HepG2 (cell line): ENCODE measurements at regions not wholly inside any gene's neighbourhood (a gene's known extent, or its start where the extent isn't known, plus 50 kb on each side); places are given as distances from the start of the nearest gene placed in this dataset.

Experiments
- ATAC-seq: fragments of 200-7000 bp; cut with Tn5 transposase; 3 replicates; pipeline ENCODE4 v1.9.1; 2020; ENCODE audit warnings: mild to moderate bottlenecking, moderate library complexity
- BruUV-seq: library from RNA; stranded (reverse); fragments of 400-500 nt; replicated peaks from 2 replicates; lab custom pipeline; 2021; lab: Mats Ljungman, UMichigan
- CTCF ChIA-PET: fragments of 300-600 bp; formaldehyde crosslinking; extraction: SDS; loops from one replicate; lab custom pipeline; 2021; ENCODE audit warnings: low total read pairs, inconsistent platforms, low intra/inter-chr PET ratio; lab: Yijun Ruan, JAX
- POLR2A ChIA-PET: fragments of 350-600 bp; sonication (Branson Sonifier 250); formaldehyde crosslinking; loops from one replicate; lab custom pipeline; 2020; ENCODE audit warnings: antibody characterized with exemption, inconsistent platforms; lab: Yijun Ruan, JAX
- DNase-seq: peaks from one replicate; pipeline ENCODE4 v3.0.0-alpha.2; 2015; ENCODE audit warnings: low spot score
- FAIRE-seq: peaks from 3 replicates; lab custom pipeline; 2011; peaks lifted over from hg19 to GRCh38; lab: Jason Lieb, UNC
- H2AFZ ChIP-seq: one replicate; pipeline ENCODE4 v1.6.1; 2011; ENCODE audit warnings: low read length, inconsistent platforms
- H3K27ac ChIP-seq: fragments of 300-600 bp; 3 replicates; pipeline ENCODE4 v1.8.0; 2011; ENCODE audit warnings: mixed run types, mild to moderate bottlenecking, mixed read lengths, low read length, inconsistent platforms; ENCODE audit not compliant: insufficient read depth; ENCODE audit errors: extremely low read length
- H3K27me3 ChIP-seq, 2 experiments: fragments of 200-600 bp in 1 of 2; 2 replicates in 1 of 2; 3 replicates in 1 of 2; pipeline versions ENCODE4 v1.6.0 to v1.8.0; 2011; ENCODE audit warnings: low read length in 2 of 2, mild to moderate bottlenecking in 2 of 2, moderate library complexity in 2 of 2, inconsistent platforms in 1 of 2; ENCODE audit not compliant: insufficient read depth in 2 of 2, control insufficient read depth in 1 of 2
- H3K36me3 ChIP-seq, 2 experiments: fragments of 200-600 bp in 1 of 2; replicated peaks in 1 of 2; 2 replicates in 1 of 2; 3 replicates in 1 of 2; pipeline versions ENCODE4 v1.5.1 to v1.8.0; 2011; ENCODE audit warnings: low read length in 2 of 2, inconsistent platforms in 1 of 2; ENCODE audit not compliant: insufficient read depth in 2 of 2, control insufficient read depth in 1 of 2
- H3K4me1 ChIP-seq: 2 replicates; pipeline ENCODE4 v1.5.1; 2012; ENCODE audit warnings: low read length, inconsistent platforms; ENCODE audit not compliant: insufficient read depth
- H3K4me2 ChIP-seq: 2 replicates; pipeline ENCODE4 v1.6.0; 2011; ENCODE audit warnings: low read depth, low read length, inconsistent platforms
- H3K4me3 ChIP-seq, 3 experiments: fragments of 200-600 bp in 1 of 3; sonication (generic), shearing (Covaris generic) in 1 of 3; replicated peaks in 1 of 3; 2 replicates each; pipeline ENCODE4 v1.5.1; 2011 to 2016; ENCODE audit warnings: low read length in 3 of 3, inconsistent platforms in 2 of 3, low read depth in 2 of 3, mild to moderate bottlenecking in 2 of 3, control low read depth in 1 of 3, mixed read lengths in 1 of 3; ENCODE audit not compliant: insufficient read depth in 1 of 3
- H3K79me2 ChIP-seq: one replicate; pipeline ENCODE4 v1.6.1; 2011; ENCODE audit warnings: low read length, inconsistent platforms; ENCODE audit not compliant: insufficient read depth
- H3K9ac ChIP-seq: 2 replicates; pipeline ENCODE4 v1.6.0; 2011; ENCODE audit warnings: mild to moderate bottlenecking, low read depth, low read length, inconsistent platforms; ENCODE audit not compliant: insufficient read depth
- H3K9me3 ChIP-seq: 2 replicates; pipeline ENCODE4 v1.5.1; 2012; ENCODE audit warnings: mild to moderate bottlenecking, low read length
- H4K20me1 ChIP-seq: 2 replicates; pipeline ENCODE4 v1.6.0; 2011; ENCODE audit warnings: inconsistent platforms, mild to moderate bottlenecking, low read length, moderate library complexity; ENCODE audit not compliant: insufficient read depth
- EP300 ChIP-seq, 3 experiments: sonication (generic) in 1 of 3; formaldehyde crosslinking in 1 of 3; IDR thresholded peaks; 2 replicates each; pipeline versions ENCODE4 v1.5.1 to v1.6.1; 2011 to 2020; ENCODE audit warnings: low read depth in 2 of 3, low read length in 2 of 3, borderline replicate concordance in 1 of 3, improper control_type of control experiment in 1 of 3, mild to moderate bottlenecking in 1 of 3, missing genetic modification reagents in 1 of 3, moderate library complexity in 1 of 3
- HNRNPL ChIP-seq: fragments of 200-400 bp; formaldehyde crosslinking; IDR thresholded peaks from 2 replicates; pipeline ENCODE4 v1.6.1; 2017; ENCODE audit warnings: mild to moderate bottlenecking, low read depth, low read length
- KMT2A ChIP-seq: sonication (generic); formaldehyde crosslinking; IDR thresholded peaks from 2 replicates; pipeline ENCODE4 v1.4.0; 2020; ENCODE audit warnings: missing genetic modification reagents
- MZF1 ChIP-seq: sonication (generic); formaldehyde crosslinking; IDR thresholded peaks from 2 replicates; pipeline ENCODE4 v1.8.1; 2023; ENCODE audit warnings: mild to moderate bottlenecking, missing genetic modification reagents, borderline replicate concordance
- SNAPC5 ChIP-seq: sonication (generic); formaldehyde crosslinking; IDR thresholded peaks from 2 replicates; pipeline ENCODE4 v1.8.1; 2023; ENCODE audit warnings: mild to moderate bottlenecking, missing genetic modification reagents, borderline replicate concordance
- ZBTB33 ChIP-seq: sonication (generic); formaldehyde crosslinking; IDR thresholded peaks from 2 replicates; pipeline ENCODE4 v1.4.0; 2020; ENCODE audit warnings: missing genetic modification reagents
- ZBTB46 ChIP-seq: sonication (generic); formaldehyde crosslinking; IDR thresholded peaks from 2 replicates; pipeline ENCODE4 v1.4.0; 2020; ENCODE audit warnings: mild to moderate bottlenecking, missing genetic modification reagents, borderline replicate concordance
- ZNF776 ChIP-seq: sonication (generic); formaldehyde crosslinking; IDR thresholded peaks from 2 replicates; pipeline ENCODE4 v1.4.0; 2020; ENCODE audit warnings: mild to moderate bottlenecking, missing genetic modification reagents
- WGBS: methylation state at CpG from one replicate; pipeline ENCODE4 v1.1.6; 2017; ENCODE audit warnings: low lambda C conversion rate; 5-methylcytosine and 5-hydroxymethylcytosine counted together
- in situ Hi-C: cut with HindIII; loops from 2 replicates; pipeline ENCODE4 v1.10.0; 2017; ENCODE audit warnings: low pct_unique_long_range_greater_than_20kb; ENCODE audit not compliant: extremely low pct_ligation_motif_present
- intact Hi-C: fragments of 100-400 bp; cut with micrococcal nuclease; formaldehyde crosslinking; loops from one replicate; pipeline ENCODE4 v1.10.0; 2022; ENCODE audit not compliant: unreplicated experiment

- no peak overlapping the region for H3K27ac ChIP-seq
- 16% methylated on average over 7 of the region's 7 CpGs for WGBS
- H3K79me2 ChIP-seq = no peaks in the 10 kb centered on the region
- H3K9ac ChIP-seq = no peak overlapping the region
- intact Hi-C loops = no loop called here
- FAIRE-seq = no peak
- ChIA-PET POLR2A (no interaction called here), CTCF (no interaction called here)
- in situ Hi-C loops = no loop called here
- no TSS peak for BruUV-seq
- no peak overlapping the region for H3K4me3 ChIP-seq
- no peak overlapping the region for H3K4me2 ChIP-seq
- no peaks in the 10 kb centered on the region for H3K9me3 ChIP-seq
- TF ChIP-seq HNRNPL (no peak), SNAPC5 (CRISPR knock-in tag) (no peak), ZBTB46 (CRISPR knock-in tag) (no peak), MZF1 (CRISPR knock-in tag) (no peak), ZBTB33 (CRISPR knock-in tag) (no peak), KMT2A (CRISPR knock-in tag) (no peak), EP300 (IDR thresholded peaks at IDR 0.05; ENCODE audit: low read depth in 2 of 2, low read length in 2 of 2) (no peak), EP300 (CRISPR knock-in tag; IDR thresholded peaks at IDR 0.05; ENCODE audit: borderline replicate concordance) (no peak), ZNF776 (CRISPR knock-in tag) (no peak)
- no peak for ATAC-seq
- H3K36me3 ChIP-seq = no peaks in the 10 kb centered on the region
- no peaks in the 10 kb centered on the region for H4K20me1 ChIP-seq
- no peak for DNase-seq
- H3K27me3 ChIP-seq = no peaks in the 10 kb centered on the region
- H2AFZ ChIP-seq = no peak overlapping the region
- H3K4me1 ChIP-seq = no peaks in the 10 kb centered on the region
These were observed 310.9 kb downstream of the TRIM36 start for GRCh38 chr5:114858665-114859437.
